GM12878 (cell line): ENCODE measurements at regions not wholly inside any gene's neighbourhood (a gene's known extent, or its start where the extent isn't known, plus 50 kb on each side); places are given as distances from the start of the nearest gene placed in this dataset.

Source experiments
- CTCF ChIP-seq, 3 experiments: IDR thresholded peaks in 2 of 3; conservative IDR thresholded peaks in 1 of 3; 2 replicates each; pipeline ENCODE4 v1.5.1; 2011; ENCODE audit warnings: low read depth in 3 of 3, low read length in 3 of 3, mild to moderate bottlenecking in 3 of 3, control low read depth in 2 of 3, moderate library complexity in 2 of 3, inconsistent platforms in 1 of 3, mixed read lengths in 1 of 3; ENCODE audit not compliant: control insufficient read depth in 2 of 3, insufficient read depth in 1 of 3; ENCODE audit errors: extremely low read depth in 1 of 3
- EP300 ChIP-seq, 2 experiments: fragments of 150-350 bp in 1 of 2; IDR thresholded peaks; 2 replicates each; pipeline ENCODE4 v1.6.1; 2011 to 2012; ENCODE audit warnings: low read depth in 2 of 2, low read length in 2 of 2, borderline replicate concordance in 1 of 2, improper control_type of control experiment in 1 of 2, inconsistent platforms in 1 of 2; ENCODE audit not compliant: control insufficient read depth in 1 of 2
- POLR2A ChIP-seq: IDR thresholded peaks from 2 replicates; pipeline ENCODE4 v1.6.1; 2011; ENCODE audit warnings: low read depth, mild to moderate bottlenecking, low read length
- SREBF1 ChIP-seq: IDR thresholded peaks from 2 replicates; pipeline ENCODE4 v1.6.1; 2012; ENCODE audit warnings: mild to moderate bottlenecking, low read length
- TCF7 ChIP-seq: IDR thresholded peaks from 2 replicates; pipeline ENCODE4 v1.6.1; 2014; ENCODE audit warnings: antibody characterized with exemption, borderline replicate concordance
- YY1 ChIP-seq: IDR thresholded peaks from 2 replicates; pipeline ENCODE4 v1.6.1; 2011; ENCODE audit warnings: low read depth, mild to moderate bottlenecking, low read length
- ZNF274 ChIP-seq: IDR thresholded peaks from one replicate; pipeline ENCODE4 v1.8.0; 2011; ENCODE audit not compliant: insufficient read length, insufficient read depth
- TF ChIP-seq, protein P1 (sequence below): fragments of 450-650 bp; IDR thresholded peaks from 2 replicates; pipeline ENCODE4 v1.6.1; 2017; ENCODE audit warnings: antibody characterized with exemption, mild to moderate bottlenecking, moderate library complexity

- TF ChIP-seq EP300 (IDR thresholded peaks at IDR 0.05; ENCODE audit: borderline replicate concordance in 1 of 2, control insufficient read depth in 1 of 2, low read depth in 2 of 2, low read length in 2 of 2), result no peak
- no peak for TF ChIP-seq SREBF1
- no peak for TF ChIP-seq CTCF (IDR thresholded peaks at IDR 0.05 in 2 of 3, conservative IDR thresholded peaks at IDR 0.05 in 1 of 3; ENCODE audit: control insufficient read depth in 2 of 3, extremely low read depth in 1 of 3, insufficient read depth in 1 of 3, low read depth in 3 of 3, low read length in 3 of 3)
- TF ChIP-seq YY1, result no peak
- no peak for TF ChIP-seq POLR2A
- TF ChIP-seq, protein P1, sequence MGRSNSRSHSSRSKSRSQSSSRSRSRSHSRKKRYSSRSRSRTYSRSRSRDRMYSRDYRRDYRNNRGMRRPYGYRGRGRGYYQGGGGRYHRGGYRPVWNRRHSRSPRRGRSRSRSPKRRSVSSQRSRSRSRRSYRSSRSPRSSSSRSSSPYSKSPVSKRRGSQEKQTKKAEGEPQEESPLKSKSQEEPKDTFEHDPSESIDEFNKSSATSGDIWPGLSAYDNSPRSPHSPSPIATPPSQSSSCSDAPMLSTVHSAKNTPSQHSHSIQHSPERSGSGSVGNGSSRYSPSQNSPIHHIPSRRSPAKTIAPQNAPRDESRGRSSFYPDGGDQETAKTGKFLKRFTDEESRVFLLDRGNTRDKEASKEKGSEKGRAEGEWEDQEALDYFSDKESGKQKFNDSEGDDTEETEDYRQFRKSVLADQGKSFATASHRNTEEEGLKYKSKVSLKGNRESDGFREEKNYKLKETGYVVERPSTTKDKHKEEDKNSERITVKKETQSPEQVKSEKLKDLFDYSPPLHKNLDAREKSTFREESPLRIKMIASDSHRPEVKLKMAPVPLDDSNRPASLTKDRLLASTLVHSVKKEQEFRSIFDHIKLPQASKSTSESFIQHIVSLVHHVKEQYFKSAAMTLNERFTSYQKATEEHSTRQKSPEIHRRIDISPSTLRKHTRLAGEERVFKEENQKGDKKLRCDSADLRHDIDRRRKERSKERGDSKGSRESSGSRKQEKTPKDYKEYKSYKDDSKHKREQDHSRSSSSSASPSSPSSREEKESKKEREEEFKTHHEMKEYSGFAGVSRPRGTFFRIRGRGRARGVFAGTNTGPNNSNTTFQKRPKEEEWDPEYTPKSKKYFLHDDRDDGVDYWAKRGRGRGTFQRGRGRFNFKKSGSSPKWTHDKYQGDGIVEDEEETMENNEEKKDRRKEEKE, result no peak
- TF ChIP-seq ZNF274, result no peak
- TF ChIP-seq TCF7, result no peak
These were observed 174.3 kb downstream of the SYK start for GRCh38 chr9:90975781-90976538.
